GM23248 (cell line): ENCODE measurements at regions not wholly inside any gene's neighbourhood (a gene's known extent, or its start where the extent isn't known, plus 50 kb on each side); places are given as distances from the start of the nearest gene placed in this dataset.

Experiments
- DNase-seq: peaks from one replicate; pipeline ENCODE4 v3.0.0-alpha.2; 2015
- H2AFZ ChIP-seq: fragments of 200-600 bp; sonication (generic); 2 replicates; pipeline ENCODE4 v1.6.1; 2016; ENCODE audit warnings: antibody characterized with exemption
- H3F3A ChIP-seq: fragments of 200-600 bp; sonication (generic); 2 replicates; pipeline ENCODE4 v1.6.1; 2016; ENCODE audit warnings: mild to moderate bottlenecking, antibody characterized with exemption, mixed run types; ENCODE audit not compliant: insufficient read depth
- H3K27ac ChIP-seq: fragments of 200-600 bp; sonication (generic); 2 replicates; pipeline ENCODE4 v1.5.1; 2016; ENCODE audit warnings: mild to moderate bottlenecking
- H3K27me3 ChIP-seq: fragments of 200-600 bp; sonication (generic); replicated peaks from 2 replicates; pipeline ENCODE4 v1.6.1; 2016; ENCODE audit warnings: mild to moderate bottlenecking; ENCODE audit not compliant: insufficient read depth
- H3K36me3 ChIP-seq: fragments of 200-600 bp; sonication (generic); 2 replicates; pipeline ENCODE4 v1.6.1; 2016; ENCODE audit warnings: low read depth, mild to moderate bottlenecking
- H3K4me1 ChIP-seq: fragments of 200-600 bp; sonication (generic); 2 replicates; pipeline ENCODE4 v1.6.1; 2016; ENCODE audit warnings: mild to moderate bottlenecking; ENCODE audit not compliant: insufficient read depth
- H3K4me2 ChIP-seq: fragments of 200-600 bp; sonication (generic); one replicate; pipeline ENCODE4 v1.6.1; 2016; ENCODE audit warnings: mild to moderate bottlenecking; ENCODE audit not compliant: unreplicated experiment
- H3K4me3 ChIP-seq: fragments of 200-600 bp; sonication (generic); 2 replicates; pipeline ENCODE4 v1.5.1; 2016; ENCODE audit warnings: mild to moderate bottlenecking
- H3K79me2 ChIP-seq: fragments of 200-600 bp; sonication (generic); 2 replicates; pipeline ENCODE4 v1.6.1; 2016; ENCODE audit warnings: mild to moderate bottlenecking; ENCODE audit not compliant: insufficient read depth
- H3K9ac ChIP-seq: fragments of 200-600 bp; sonication (generic); 2 replicates; pipeline ENCODE4 v1.6.1; 2016; ENCODE audit warnings: mild to moderate bottlenecking
- H3K9me2 ChIP-seq: fragments of 200-600 bp; sonication (generic); 2 replicates; pipeline ENCODE4 v1.6.1; 2016; ENCODE audit warnings: mixed run types, mild to moderate bottlenecking, moderate library complexity; ENCODE audit not compliant: insufficient read depth
- H3K9me3 ChIP-seq: fragments of 200-600 bp; sonication (generic); one replicate; pipeline ENCODE4 v1.6.1; 2017; ENCODE audit warnings: low read depth
- H4K20me1 ChIP-seq: fragments of 200-600 bp; sonication (generic); 2 replicates; pipeline ENCODE4 v1.6.0; 2016; ENCODE audit not compliant: insufficient read depth
- EZH2 ChIP-seq: fragments of 200-600 bp; sonication (generic); IDR thresholded peaks from 2 replicates; pipeline ENCODE4 v1.6.1; 2018; ENCODE audit warnings: antibody characterized with exemption, mild to moderate bottlenecking; ENCODE audit not compliant: insufficient read depth, poor library complexity, severe bottlenecking
- EZH2phosphoT487 ChIP-seq: fragments of 200-600 bp; sonication (generic); IDR thresholded peaks from 2 replicates; pipeline ENCODE4 v1.6.1; 2018; ENCODE audit warnings: antibody characterized with exemption, moderate library complexity, mild to moderate bottlenecking, low read depth; ENCODE audit not compliant: insufficient read depth
- WGBS, 2 experiments: methylation state at CpG; one replicate each; pipeline ENCODE4 v1.1.6; 2015 to 2017; ENCODE audit warnings: low lambda C conversion rate in 2 of 2, low coverage in 1 of 2; ENCODE audit errors: missing lambda C conversion rate in 2 of 2; 5-methylcytosine and 5-hydroxymethylcytosine counted together
- in situ Hi-C: fragments of 300-500 bp; cut with MboI; formaldehyde crosslinking; loops from 2 replicates; pipeline ENCODE4 v1.15.0; 2020

DNA sequence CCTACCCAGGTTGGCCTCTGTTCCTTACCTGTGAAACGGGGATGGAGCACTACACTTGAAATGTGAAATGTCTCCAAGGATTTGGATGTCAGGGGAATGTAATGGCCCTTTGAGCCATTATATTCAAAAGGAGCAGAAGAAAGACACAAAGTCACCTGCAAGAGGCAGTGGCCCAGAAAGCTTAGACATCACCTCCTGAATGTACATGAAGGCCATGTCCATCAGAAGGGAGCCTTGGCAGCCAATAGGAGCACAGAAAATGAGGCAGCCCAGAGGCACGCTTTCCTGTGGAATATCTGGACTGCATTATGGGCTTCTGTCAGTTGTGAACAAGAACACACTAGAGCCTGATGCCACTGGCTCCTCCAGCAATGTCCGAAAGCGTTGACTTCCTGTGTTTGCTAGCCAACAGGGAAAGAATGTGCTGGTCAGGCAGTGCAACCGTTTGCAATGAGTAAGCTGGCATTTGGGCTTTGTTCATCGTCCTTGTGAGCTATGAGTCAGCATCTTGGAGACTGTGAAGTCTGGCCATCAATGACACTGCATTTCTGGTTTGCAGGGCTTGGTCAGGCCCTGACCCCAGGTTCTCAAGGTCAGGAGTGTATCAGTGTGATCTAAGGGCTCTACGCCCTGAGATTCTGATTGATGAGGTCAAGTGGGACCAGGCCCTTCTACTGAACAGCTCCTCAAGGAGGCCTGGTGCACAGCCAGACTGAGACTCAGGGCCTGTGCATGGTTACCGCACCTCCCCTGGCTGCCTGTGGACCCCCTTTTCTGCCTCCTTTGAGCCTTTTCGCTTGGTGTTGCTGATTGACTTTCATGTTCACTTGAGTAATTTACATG is 222.4 kb downstream of the RPS24 start:
- Histone ChIP-seq H3K9me3 (no peaks in the 10 kb centered on the region), H4K20me1 (no peaks in the 10 kb centered on the region), H3K27ac (peak overlapping the region; percentile 99), H2AFZ (0 out of 2 replicates have a peak overlapping the region, but pooled peaks have one; percentile 3), H3K4me1 (peaks cover 29% of the 10 kb centered on the region), H3K4me2 (peak overlapping the region; percentile 15), H3K36me3 (no peaks in the 10 kb centered on the region), H3K79me2 (no peaks in the 10 kb centered on the region), H3F3A (peaks cover 16% of the 10 kb centered on the region), H3K27me3 (no peaks in the 10 kb centered on the region), H3K9me2 (no peaks in the 10 kb centered on the region), H3K9ac (peak overlapping the region; percentile 73), H3K4me3 (no peak overlapping the region)
- in situ Hi-C loops, result no loop called here
- peak; percentile 99 for DNase-seq
- 32 to 33% methylated on average over 9 of the region's 9 CpGs for WGBS, 2 experiments
- no peak for TF ChIP-seq EZH2phosphoT487
- TF ChIP-seq EZH2, result no peak

DNA sequence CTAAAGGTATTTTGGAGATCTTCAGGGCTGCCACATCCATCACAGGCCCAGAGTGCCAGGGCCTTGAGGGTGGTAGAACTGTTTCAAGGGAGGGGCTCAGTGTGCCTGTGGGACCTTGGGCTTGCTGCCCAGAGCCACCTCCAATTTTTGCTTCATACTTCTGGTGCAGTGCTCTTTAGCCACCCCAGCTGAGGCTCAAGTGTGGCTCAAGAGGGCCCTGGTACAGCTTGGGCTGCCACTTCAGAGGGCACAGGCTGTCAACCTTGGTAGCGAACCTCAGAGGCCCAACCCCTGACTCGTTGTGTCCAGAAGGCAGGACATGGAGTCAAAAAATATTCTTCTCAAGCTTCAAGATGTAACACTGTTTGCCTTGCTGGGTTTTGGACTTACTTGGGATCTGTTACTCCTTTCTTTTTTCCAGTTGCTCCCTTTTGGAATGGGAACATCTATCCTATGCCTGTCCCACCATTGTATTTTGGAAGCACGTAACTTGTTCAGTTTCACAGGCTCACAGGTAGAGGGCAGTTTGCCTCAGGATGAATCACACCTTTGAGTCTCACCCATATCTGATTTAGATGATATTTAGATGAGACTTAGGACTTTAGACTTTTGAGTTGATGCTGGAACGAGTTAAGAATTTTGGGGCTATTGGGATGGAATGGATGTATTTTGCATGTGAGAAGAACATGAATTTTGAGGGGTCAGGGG is 224.8 kb downstream of the RPS24 start:
- TF ChIP-seq EZH2phosphoT487 (no peak), EZH2 (no peak)
- no peaks in the 10 kb centered on the region for H3K79me2 ChIP-seq
- no peak overlapping the region for H2AFZ ChIP-seq
- DNase-seq, result no peak
- H3K9me2 ChIP-seq, result no peaks in the 10 kb centered on the region
- H4K20me1 ChIP-seq, result no peaks in the 10 kb centered on the region
- peaks cover 16% of the 10 kb centered on the region for H3F3A ChIP-seq
- H3K9me3 ChIP-seq, result no peaks in the 10 kb centered on the region
- no peak overlapping the region for H3K9ac ChIP-seq
- H3K27me3 ChIP-seq, result no peaks in the 10 kb centered on the region
- no peaks in the 10 kb centered on the region for H3K36me3 ChIP-seq
- H3K4me1 ChIP-seq, result peaks cover 40% of the 10 kb centered on the region
- in situ Hi-C loops, result no loop called here
- H3K4me3 ChIP-seq, result no peak overlapping the region
- 99% methylated on average over 4 of the region's 4 CpGs for WGBS, 2 experiments
- no peak overlapping the region for H3K27ac ChIP-seq
- no peak overlapping the region for H3K4me2 ChIP-seq

DNA sequence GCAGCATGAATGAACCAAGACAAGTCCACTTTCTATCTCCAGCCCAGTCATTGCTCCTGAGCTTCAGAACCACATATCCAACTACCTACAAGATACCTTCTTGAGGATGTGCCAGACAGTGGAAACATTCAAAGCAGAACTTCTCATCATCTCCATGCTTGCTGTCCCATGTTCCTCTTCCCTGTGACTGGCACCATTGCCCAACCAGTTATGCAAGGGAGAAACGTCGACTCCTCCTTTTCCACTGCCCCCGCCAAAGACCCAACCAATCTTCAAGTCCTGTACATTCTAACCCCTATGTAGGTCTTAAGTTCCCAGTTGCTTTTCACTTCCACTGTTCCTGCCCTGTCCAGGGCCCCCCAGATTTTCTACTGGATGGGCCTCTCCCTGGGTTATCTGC is 225.7 kb downstream of the RPS24 start:
- no peaks in the 10 kb centered on the region for H4K20me1 ChIP-seq
- no peak overlapping the region for H3K27ac ChIP-seq
- no peak overlapping the region for H2AFZ ChIP-seq
- WGBS, 2 experiments, result 100% methylated on average over 3 of the region's 3 CpGs
- in situ Hi-C loops, result no loop called here
- no peak overlapping the region for H3K4me2 ChIP-seq
- H3K9me2 ChIP-seq, result no peaks in the 10 kb centered on the region
- peaks cover 48% of the 10 kb centered on the region for H3K4me1 ChIP-seq
- H3K27me3 ChIP-seq, result no peaks in the 10 kb centered on the region
- peaks cover 23% of the 10 kb centered on the region for H3F3A ChIP-seq
- no peak overlapping the region for H3K9ac ChIP-seq
- TF ChIP-seq EZH2phosphoT487 (no peak), EZH2 (no peak)
- no peaks in the 10 kb centered on the region for H3K9me3 ChIP-seq
- H3K36me3 ChIP-seq, result no peaks in the 10 kb centered on the region
- no peak for DNase-seq
- H3K79me2 ChIP-seq, result no peaks in the 10 kb centered on the region
- no peak overlapping the region for H3K4me3 ChIP-seq

DNA sequence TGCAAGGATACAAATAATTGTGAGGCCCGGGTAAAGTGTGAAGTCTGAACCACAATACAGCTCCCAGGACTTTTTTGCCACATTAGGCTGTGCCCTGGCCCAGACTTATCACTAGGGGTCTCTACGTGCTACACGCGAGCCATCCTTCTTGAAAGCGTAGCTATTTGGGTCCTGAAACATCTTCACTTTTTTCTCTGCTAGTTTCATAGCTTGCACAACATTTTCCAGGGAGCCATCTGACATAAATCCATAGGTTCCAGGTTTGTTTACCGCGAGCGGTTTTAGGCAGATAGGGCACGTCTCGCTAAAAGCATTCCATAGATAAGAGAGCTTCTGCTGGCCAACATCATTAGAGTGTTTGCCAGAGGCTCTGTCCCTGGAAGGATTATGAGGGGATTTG is 226.5 kb downstream of the RPS24 start:
- Histone ChIP-seq H4K20me1 (no peaks in the 10 kb centered on the region), H3K79me2 (no peaks in the 10 kb centered on the region), H3K9ac (no peak overlapping the region), H3K9me3 (no peaks in the 10 kb centered on the region), H3K27ac (no peak overlapping the region), H3K36me3 (no peaks in the 10 kb centered on the region), H3K4me1 (peaks cover 49% of the 10 kb centered on the region), H3K27me3 (no peaks in the 10 kb centered on the region), H2AFZ (no peak overlapping the region), H3K9me2 (no peaks in the 10 kb centered on the region), H3F3A (peaks cover 22% of the 10 kb centered on the region), H3K4me3 (no peak overlapping the region), H3K4me2 (no peak overlapping the region)
- no peak for TF ChIP-seq EZH2
- no peak for TF ChIP-seq EZH2phosphoT487
- DNase-seq, result no peak
- in situ Hi-C loops, result no loop called here
- 98% methylated on average over 10 of the region's 10 CpGs for WGBS, 2 experiments
